HepG2 (cell line): ENCODE measurements at regions not wholly inside any gene's neighbourhood (a gene's known extent, or its start where the extent isn't known, plus 50 kb on each side); places are given as distances from the start of the nearest gene placed in this dataset.

Source experiments
- ATAC-seq: fragments of 200-7000 bp; cut with Tn5 transposase; 3 replicates; pipeline ENCODE4 v1.9.1; 2020; ENCODE audit warnings: mild to moderate bottlenecking, moderate library complexity
- BruUV-seq: library from RNA; stranded (reverse); fragments of 400-500 nt; replicated peaks from 2 replicates; lab custom pipeline; 2021; lab: Mats Ljungman, UMichigan
- CTCF ChIA-PET: fragments of 300-600 bp; formaldehyde crosslinking; extraction: SDS; loops from one replicate; lab custom pipeline; 2021; ENCODE audit warnings: low total read pairs, inconsistent platforms, low intra/inter-chr PET ratio; lab: Yijun Ruan, JAX
- POLR2A ChIA-PET: fragments of 350-600 bp; sonication (Branson Sonifier 250); formaldehyde crosslinking; loops from one replicate; lab custom pipeline; 2020; ENCODE audit warnings: antibody characterized with exemption, inconsistent platforms; lab: Yijun Ruan, JAX
- DNase-seq: peaks from one replicate; pipeline ENCODE4 v3.0.0-alpha.2; 2015; ENCODE audit warnings: low spot score
- FAIRE-seq: peaks from 3 replicates; lab custom pipeline; 2011; peaks lifted over from hg19 to GRCh38; lab: Jason Lieb, UNC
- H2AFZ ChIP-seq: one replicate; pipeline ENCODE4 v1.6.1; 2011; ENCODE audit warnings: low read length, inconsistent platforms
- H3K27ac ChIP-seq: fragments of 300-600 bp; 3 replicates; pipeline ENCODE4 v1.8.0; 2011; ENCODE audit warnings: mixed run types, mild to moderate bottlenecking, mixed read lengths, low read length, inconsistent platforms; ENCODE audit not compliant: insufficient read depth; ENCODE audit errors: extremely low read length
- H3K27me3 ChIP-seq, 2 experiments: fragments of 200-600 bp in 1 of 2; 2 replicates in 1 of 2; 3 replicates in 1 of 2; pipeline versions ENCODE4 v1.6.0 to v1.8.0; 2011; ENCODE audit warnings: low read length in 2 of 2, mild to moderate bottlenecking in 2 of 2, moderate library complexity in 2 of 2, inconsistent platforms in 1 of 2; ENCODE audit not compliant: insufficient read depth in 2 of 2, control insufficient read depth in 1 of 2
- H3K36me3 ChIP-seq, 2 experiments: fragments of 200-600 bp in 1 of 2; replicated peaks in 1 of 2; 2 replicates in 1 of 2; 3 replicates in 1 of 2; pipeline versions ENCODE4 v1.5.1 to v1.8.0; 2011; ENCODE audit warnings: low read length in 2 of 2, inconsistent platforms in 1 of 2; ENCODE audit not compliant: insufficient read depth in 2 of 2, control insufficient read depth in 1 of 2
- H3K4me1 ChIP-seq: 2 replicates; pipeline ENCODE4 v1.5.1; 2012; ENCODE audit warnings: low read length, inconsistent platforms; ENCODE audit not compliant: insufficient read depth
- H3K4me2 ChIP-seq: 2 replicates; pipeline ENCODE4 v1.6.0; 2011; ENCODE audit warnings: low read depth, low read length, inconsistent platforms
- H3K4me3 ChIP-seq, 3 experiments: fragments of 200-600 bp in 1 of 3; sonication (generic), shearing (Covaris generic) in 1 of 3; replicated peaks in 1 of 3; 2 replicates each; pipeline ENCODE4 v1.5.1; 2011 to 2016; ENCODE audit warnings: low read length in 3 of 3, inconsistent platforms in 2 of 3, low read depth in 2 of 3, mild to moderate bottlenecking in 2 of 3, control low read depth in 1 of 3, mixed read lengths in 1 of 3; ENCODE audit not compliant: insufficient read depth in 1 of 3
- H3K79me2 ChIP-seq: one replicate; pipeline ENCODE4 v1.6.1; 2011; ENCODE audit warnings: low read length, inconsistent platforms; ENCODE audit not compliant: insufficient read depth
- H3K9ac ChIP-seq: 2 replicates; pipeline ENCODE4 v1.6.0; 2011; ENCODE audit warnings: mild to moderate bottlenecking, low read depth, low read length, inconsistent platforms; ENCODE audit not compliant: insufficient read depth
- H3K9me3 ChIP-seq: 2 replicates; pipeline ENCODE4 v1.5.1; 2012; ENCODE audit warnings: mild to moderate bottlenecking, low read length
- H4K20me1 ChIP-seq: 2 replicates; pipeline ENCODE4 v1.6.0; 2011; ENCODE audit warnings: inconsistent platforms, mild to moderate bottlenecking, low read length, moderate library complexity; ENCODE audit not compliant: insufficient read depth
- BRD4 ChIP-seq: sonication (generic); formaldehyde crosslinking; IDR thresholded peaks from 2 replicates; pipeline ENCODE4 v1.4.0; 2020; ENCODE audit warnings: missing genetic modification reagents
- KLF9 ChIP-seq: IDR thresholded peaks from 2 replicates; pipeline ENCODE4 v1.6.1; 2016; ENCODE audit warnings: low read depth
- MAFK ChIP-seq, 2 experiments: IDR thresholded peaks in 1 of 2; conservative IDR thresholded peaks in 1 of 2; 2 replicates each; pipeline ENCODE4 v1.6.1; 2011; ENCODE audit warnings: improper control_type of control experiment in 2 of 2, low read length in 2 of 2
- MIER3 ChIP-seq: IDR thresholded peaks from 2 replicates; pipeline ENCODE4 v1.6.1; 2016; ENCODE audit warnings: missing compliant biosample characterization, borderline replicate concordance
- RORA ChIP-seq: sonication (generic); formaldehyde crosslinking; IDR thresholded peaks from 2 replicates; pipeline ENCODE4 v1.5.0; 2020; ENCODE audit warnings: mild to moderate bottlenecking, missing genetic modification reagents, moderate library complexity
- ZXDC ChIP-seq: sonication (generic); formaldehyde crosslinking; IDR thresholded peaks from 2 replicates; pipeline ENCODE4 v1.5.0; 2020; ENCODE audit warnings: mild to moderate bottlenecking, missing genetic modification reagents
- WGBS: methylation state at CpG from one replicate; pipeline ENCODE4 v1.1.6; 2017; ENCODE audit warnings: low lambda C conversion rate; 5-methylcytosine and 5-hydroxymethylcytosine counted together
- in situ Hi-C: cut with HindIII; loops from 2 replicates; pipeline ENCODE4 v1.10.0; 2017; ENCODE audit warnings: low pct_unique_long_range_greater_than_20kb; ENCODE audit not compliant: extremely low pct_ligation_motif_present
- intact Hi-C: fragments of 100-400 bp; cut with micrococcal nuclease; formaldehyde crosslinking; loops from one replicate; pipeline ENCODE4 v1.10.0; 2022; ENCODE audit not compliant: unreplicated experiment
- TF ChIP-seq, protein P1 (sequence below): sonication (generic); formaldehyde crosslinking; IDR thresholded peaks from 2 replicates; pipeline ENCODE4 v1.4.0; 2020; ENCODE audit warnings: missing genetic modification reagents
- TF ChIP-seq, protein P2 (sequence below), 2 experiments: sonication (generic) in 1 of 2; formaldehyde crosslinking in 1 of 2; IDR thresholded peaks; 2 replicates each; pipeline versions ENCODE4 v1.4.0 to v1.6.1; 2018 to 2020; ENCODE audit warnings: missing genetic modification reagents in 2 of 2, borderline replicate concordance in 1 of 2, low read depth in 1 of 2, mild to moderate bottlenecking in 1 of 2, missing biosample characterization in 1 of 2

DNA sequence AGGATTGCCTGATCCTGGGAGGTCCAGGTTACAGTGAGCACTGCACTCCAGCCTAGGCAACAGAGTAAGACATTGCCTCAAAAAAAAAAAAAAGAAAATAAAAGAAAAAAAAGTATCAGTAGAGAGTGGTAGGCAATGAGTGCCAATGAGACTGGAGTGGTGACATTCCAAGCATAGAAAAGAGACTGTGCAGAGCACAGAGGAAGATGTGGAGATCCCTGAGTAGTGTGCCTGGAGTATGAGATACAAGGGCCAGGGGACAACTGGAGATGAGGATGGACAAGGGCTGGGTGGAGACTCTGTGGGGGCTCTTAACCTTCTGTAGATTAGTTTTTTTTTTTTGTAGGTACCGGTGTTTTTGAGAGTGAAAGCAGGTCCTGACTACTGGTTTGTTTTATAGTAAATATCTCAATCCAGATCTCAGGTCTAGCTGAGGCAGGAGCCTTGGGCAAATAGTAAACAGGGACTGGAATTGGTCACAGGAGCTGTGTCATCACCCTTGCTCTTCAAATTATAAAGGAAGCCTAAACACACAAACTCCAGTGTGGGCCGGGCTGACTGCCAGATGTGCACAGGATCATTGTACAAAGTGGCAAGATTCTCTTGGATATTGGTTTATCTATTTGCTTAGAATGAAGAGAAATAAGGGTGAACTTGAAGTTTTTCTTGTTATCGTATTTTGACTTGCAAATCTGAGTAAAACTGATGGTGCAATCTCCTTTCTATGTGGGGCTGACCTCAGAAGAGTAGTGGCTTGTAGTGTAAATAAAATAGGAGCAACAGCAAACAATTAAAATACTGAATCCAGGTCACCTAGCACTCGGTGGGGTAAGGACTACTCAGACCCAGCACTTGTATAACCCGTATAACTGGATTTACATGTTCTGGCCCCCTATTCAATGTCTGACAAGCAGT lies 144.9 kb downstream of the SOX4 start (continued):
- TF ChIP-seq MIER3 (no peak), KLF9 (CRISPR knock-in tag) (no peak)
- TF ChIP-seq, all 625 proteins: peak for 0

- Histone ChIP-seq H3K27ac (no peak overlapping the region), H3K9ac (no peak overlapping the region), H4K20me1 (no peaks in the 10 kb centered on the region), H3K9me3 (no peaks in the 10 kb centered on the region), H3K4me3 (no peak overlapping the region)
- no peak for FAIRE-seq
- no peak for DNase-seq
- in situ Hi-C loops, result no loop called here
- POLR2A ChIA-PET, result no interaction called here
- 13% methylated on average over 2 of the region's 2 CpGs for WGBS
- no TSS peak for BruUV-seq
- ATAC-seq, result no peak
- TF ChIP-seq RORA (CRISPR knock-in tag) (no peak), ZXDC (CRISPR knock-in tag) (no peak), MAFK (conservative IDR thresholded peaks at IDR 0.05 in 1 of 2, IDR thresholded peaks at IDR 0.05 in 1 of 2; ENCODE audit: low read length in 2 of 2) (no peak), BRD4 (CRISPR knock-in tag) (no peak)
- TF ChIP-seq, protein P1, sequence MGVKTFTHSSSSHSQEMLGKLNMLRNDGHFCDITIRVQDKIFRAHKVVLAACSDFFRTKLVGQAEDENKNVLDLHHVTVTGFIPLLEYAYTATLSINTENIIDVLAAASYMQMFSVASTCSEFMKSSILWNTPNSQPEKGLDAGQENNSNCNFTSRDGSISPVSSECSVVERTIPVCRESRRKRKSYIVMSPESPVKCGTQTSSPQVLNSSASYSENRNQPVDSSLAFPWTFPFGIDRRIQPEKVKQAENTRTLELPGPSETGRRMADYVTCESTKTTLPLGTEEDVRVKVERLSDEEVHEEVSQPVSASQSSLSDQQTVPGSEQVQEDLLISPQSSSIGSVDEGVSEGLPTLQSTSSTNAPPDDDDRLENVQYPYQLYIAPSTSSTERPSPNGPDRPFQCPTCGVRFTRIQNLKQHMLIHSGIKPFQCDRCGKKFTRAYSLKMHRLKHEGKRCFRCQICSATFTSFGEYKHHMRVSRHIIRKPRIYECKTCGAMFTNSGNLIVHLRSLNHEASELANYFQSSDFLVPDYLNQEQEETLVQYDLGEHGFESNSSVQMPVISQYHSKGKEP, result no peak
- TF ChIP-seq, protein P2, sequence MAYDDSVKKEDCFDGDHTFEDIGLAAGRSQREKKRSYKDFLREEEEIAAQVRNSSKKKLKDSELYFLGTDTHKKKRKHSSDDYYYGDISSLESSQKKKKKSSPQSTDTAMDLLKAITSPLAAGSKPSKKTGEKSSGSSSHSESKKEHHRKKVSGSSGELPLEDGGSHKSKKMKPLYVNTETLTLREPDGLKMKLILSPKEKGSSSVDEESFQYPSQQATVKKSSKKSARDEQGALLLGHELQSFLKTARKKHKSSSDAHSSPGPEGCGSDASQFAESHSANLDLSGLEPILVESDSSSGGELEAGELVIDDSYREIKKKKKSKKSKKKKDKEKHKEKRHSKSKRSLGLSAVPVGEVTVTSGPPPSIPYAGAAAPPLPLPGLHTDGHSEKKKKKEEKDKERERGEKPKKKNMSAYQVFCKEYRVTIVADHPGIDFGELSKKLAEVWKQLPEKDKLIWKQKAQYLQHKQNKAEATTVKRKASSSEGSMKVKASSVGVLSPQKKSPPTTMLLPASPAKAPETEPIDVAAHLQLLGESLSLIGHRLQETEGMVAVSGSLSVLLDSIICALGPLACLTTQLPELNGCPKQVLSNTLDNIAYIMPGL (CRISPR knock-in tag; IDR thresholded peaks at IDR 0.05; ENCODE audit: borderline replicate concordance in 1 of 2, low read depth in 1 of 2), result no peak
- TF ChIP-seq, all 625 proteins: peak for 0
- H3K79me2 ChIP-seq, result no peaks in the 10 kb centered on the region
- no peaks in the 10 kb centered on the region for H3K36me3 ChIP-seq
- CTCF ChIA-PET, result no interaction called here
- no peaks in the 10 kb centered on the region for H3K4me1 ChIP-seq
- no peak overlapping the region for H2AFZ ChIP-seq
- intact Hi-C loops, result no loop called here
- no peak overlapping the region for H3K4me2 ChIP-seq
- no peaks in the 10 kb centered on the region for H3K27me3 ChIP-seq
These were observed 145.7 kb downstream of the SOX4 start for GRCh38 chr6:21739241-21739640.
